GM19324 (cell line): ENCODE measurements at regions not wholly inside any gene's neighbourhood (a gene's known extent, or its start where the extent isn't known, plus 50 kb on each side); places are given as distances from the start of the nearest gene placed in this dataset.

Source experiments
- ATAC-seq: cut with Tn5 transposase; IDR thresholded peaks from one replicate; pipeline ENCODE4 v1.9.1; 2021; ENCODE audit warnings: mild to moderate bottlenecking, moderate library complexity; ENCODE audit not compliant: unreplicated experiment, low FRiP score

DNA sequence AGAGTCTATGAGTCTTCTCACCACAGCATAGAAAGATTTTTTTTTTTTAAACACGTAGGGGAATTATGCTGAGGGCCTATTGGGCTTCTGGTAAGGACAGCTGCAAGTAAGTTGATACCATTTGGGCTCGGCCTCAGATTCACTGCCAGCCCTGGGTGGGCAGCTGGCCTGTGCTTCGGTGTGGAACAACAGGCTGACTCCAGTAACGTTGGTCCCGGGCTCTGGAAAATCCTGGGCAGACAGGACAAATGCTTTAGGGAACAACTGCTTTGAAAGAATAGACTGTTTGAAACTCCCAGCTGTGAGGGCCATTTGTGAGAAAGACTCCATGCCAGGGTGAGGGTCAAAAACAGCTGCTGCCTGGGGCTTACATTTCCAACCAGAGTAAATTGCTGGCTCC, 366.5 kb downstream of the QKI start:
- ATAC-seq = no peak

- no peak for ATAC-seq
These were observed 365.3 kb downstream of the QKI start for GRCh38 chr6:163779727-163780284.

DNA sequence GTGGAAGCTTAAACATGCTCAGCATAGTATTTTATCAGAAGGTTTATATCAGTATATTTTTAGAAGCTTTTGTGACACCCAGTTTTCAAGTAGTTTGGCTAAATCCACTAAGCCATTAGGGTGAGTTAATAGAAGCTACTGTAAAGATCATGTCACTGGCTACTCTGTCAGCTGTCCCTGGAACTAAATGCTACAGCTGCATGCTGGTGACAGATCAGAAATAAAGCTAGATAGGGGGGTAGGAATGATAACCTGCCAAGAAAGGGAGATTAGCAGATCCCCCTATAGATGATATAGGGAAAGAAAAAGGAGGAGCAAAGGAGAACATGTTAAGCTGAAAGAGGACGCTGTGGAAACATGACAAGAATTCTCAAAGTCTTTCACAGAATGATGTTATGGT, 363.2 kb downstream of the QKI start:
- no peak for ATAC-seq

DNA sequence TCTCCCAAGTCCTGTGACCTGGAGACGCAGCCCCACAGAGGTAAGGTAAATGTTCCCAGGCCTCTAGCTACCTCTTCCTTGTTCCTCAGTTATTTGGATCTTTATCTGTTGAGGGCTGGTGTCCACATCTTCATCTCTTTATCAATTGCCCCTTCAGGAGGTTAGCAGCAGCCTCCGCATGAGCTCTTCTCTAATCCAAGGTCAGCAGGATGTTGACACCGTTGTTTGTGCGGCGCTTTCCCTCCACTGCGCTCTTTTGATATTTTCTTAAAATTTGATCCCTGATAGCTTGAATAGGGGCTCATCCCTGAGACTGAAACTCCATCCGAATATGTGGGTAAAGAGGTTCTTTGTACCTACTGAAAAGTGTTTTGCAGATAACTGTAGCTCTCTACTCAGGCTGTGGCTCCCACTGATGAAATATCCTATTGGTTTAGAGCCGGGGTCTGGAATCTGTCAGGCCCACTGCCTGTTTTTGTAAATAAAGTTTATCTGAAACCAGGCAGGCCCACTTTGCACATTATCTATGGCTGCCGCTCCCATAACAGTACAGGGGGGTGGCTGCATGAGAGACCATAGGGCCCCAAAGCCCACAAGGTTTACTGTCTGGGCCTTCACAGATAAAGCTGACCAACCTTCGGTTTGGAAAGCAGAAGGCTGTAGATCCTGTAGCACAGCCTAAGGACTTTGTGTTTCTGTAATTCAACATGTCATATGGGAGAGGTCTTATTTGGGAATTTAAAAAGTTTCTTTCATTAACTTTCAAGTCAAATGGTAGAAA, 362.6 kb downstream of the QKI start:
- no peak for ATAC-seq

DNA sequence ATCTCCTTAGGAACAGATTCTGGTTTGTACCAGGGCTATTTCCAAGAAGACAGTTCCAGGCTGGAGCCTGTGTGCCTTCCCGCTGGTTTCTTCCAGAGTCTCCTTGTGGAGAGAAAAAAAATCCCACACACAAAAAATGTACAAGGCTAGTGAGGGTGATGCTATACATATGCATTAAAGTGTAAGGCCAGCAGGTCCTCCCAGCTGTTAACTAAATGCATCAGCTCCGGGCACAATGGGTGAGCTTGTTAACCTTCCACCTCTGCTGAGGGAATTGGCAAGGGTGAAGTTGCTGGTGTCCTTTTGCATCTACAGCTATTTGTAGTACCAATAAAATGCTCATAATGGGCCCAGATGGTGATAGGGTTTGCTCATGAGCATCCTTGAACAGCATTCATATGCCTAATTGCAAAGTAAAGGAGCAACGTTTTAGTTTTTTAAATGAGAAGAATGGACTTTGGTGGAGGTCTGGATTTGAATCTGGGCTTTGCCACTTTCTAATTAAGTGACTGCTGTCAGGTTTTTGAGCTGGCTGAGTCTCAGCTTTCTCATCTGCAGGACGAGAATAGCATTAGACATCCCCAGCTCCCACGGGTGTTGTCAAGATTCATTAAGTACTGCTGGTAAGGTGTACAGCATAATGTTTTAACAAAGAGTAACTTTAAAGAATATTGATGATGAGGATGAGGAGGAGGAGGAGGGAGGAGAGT, 361.8 kb downstream of the QKI start:
- no peak for ATAC-seq

- no peak for ATAC-seq
These were observed 360.8 kb downstream of the QKI start for GRCh38 chr6:163775313-163775712.

- ATAC-seq = no peak
These were observed 360.0 kb downstream of the QKI start for GRCh38 chr6:163774485-163774884.

DNA sequence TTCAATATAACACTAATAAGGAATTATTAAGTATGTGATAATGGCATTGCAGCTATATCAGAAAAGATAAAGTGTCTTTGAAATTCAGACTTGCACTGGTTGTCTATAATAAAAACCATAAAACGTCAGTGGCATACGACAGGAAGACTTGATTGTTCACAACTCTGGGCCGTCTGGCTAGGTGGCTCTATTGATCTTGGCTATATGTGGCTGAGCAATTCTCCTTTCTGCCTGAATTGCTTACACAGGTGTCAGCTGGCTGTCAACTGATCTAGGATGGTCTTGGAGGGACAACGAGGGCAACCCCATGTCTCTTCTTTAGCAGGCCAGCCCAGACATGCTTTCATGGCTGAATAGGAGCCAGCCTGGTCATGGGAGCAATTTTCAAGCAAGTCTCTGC, 359.1 kb downstream of the QKI start:
- no peak for ATAC-seq

- ATAC-seq = no peak
These were observed 358.2 kb downstream of the QKI start for GRCh38 chr6:163772701-163773100.

- no peak for ATAC-seq
These were observed 356.7 kb downstream of the QKI start for GRCh38 chr6:163771180-163771579.

DNA sequence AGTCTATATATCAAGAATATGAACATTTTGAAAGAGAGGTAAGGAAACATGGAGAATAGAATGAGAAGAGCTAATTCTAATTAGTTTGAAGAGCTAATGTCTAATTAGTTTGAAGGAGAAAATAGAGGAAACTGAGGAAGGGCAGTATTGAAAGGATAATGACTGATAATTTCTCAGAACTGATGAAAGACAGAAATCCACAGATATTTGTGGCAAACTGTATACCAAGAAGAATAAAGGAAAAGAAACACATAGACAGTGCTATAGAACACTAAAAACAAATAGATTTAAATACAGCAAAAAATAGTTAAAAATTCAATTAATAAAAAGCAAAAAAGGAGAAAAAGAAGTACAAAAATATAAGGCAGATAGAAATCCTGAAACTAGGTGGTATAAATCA, 354.4 kb downstream of the QKI start:
- no peak for ATAC-seq

DNA sequence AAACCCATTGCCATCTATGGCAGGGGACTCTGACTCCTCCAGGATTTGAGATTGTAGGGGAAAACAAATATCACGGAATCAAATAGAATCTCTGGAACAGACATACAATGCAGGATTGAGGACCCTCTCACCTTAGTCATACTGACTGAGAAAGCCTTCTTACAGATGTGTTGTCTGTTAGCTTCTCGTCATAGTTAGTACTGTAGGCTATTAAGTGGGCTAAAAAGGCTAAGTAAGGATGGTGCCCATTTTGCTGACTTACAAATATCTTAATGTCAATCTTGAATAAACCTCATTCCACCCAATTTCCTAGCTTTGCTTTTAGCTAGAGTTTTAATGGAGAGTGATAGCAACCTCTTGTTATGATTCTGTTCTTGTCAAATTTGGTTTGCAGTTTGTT, 352.4 kb downstream of the QKI start:
- no peak for ATAC-seq

DNA sequence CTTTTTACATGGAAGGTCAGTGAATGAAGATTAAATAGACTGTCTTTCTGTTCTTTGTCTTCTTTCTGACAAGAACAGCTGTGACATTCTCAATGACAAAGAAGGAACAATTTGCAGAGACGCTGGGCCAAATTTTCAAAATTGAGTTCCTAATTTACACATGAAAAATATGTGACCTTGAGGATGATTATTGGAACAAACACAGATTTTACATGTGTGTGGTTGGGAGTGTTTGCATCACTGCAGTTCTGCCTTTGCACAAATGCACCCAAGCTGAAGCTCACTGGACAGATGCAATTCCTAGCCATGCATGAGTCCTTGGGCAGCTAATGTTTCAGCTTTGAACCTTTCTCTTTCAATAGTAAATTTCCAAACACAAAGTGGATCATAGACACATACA, 350.8 kb downstream of the QKI start:
- no peak for ATAC-seq

- ATAC-seq = no peak
These were observed 350.0 kb downstream of the QKI start for GRCh38 chr6:163764565-163764964.

GRCh38 chr6:163761481-163761880, 347.0 kb downstream of the QKI start:
- no peak for ATAC-seq

- no peak for ATAC-seq
These were observed 346.3 kb downstream of the QKI start for GRCh38 chr6:163760860-163761259.

- ATAC-seq = no peak
These were observed 345.0 kb downstream of the QKI start for GRCh38 chr6:163759542-163759941.

GRCh38 chr6:163757520-163757919, 343.0 kb downstream of the QKI start:
- no peak for ATAC-seq

DNA sequence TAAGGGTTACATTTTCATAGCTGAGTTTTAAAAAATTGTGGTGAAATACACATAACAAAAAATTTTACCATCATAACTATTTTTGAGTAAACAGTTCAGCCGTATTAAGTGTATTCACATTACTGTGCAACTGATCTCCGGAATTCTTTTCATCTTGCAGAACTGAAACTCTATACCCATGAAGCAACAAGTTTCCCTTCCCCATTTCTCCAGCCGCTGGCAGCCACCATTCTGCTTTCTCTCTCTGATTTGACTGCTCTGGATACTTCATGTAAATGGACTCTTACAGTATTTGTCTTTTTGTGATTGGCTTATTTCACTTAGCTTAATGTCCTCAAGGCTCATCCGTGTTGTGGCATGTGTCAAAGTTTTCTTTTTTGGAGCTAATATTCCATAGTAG, 341.6 kb downstream of the QKI start:
- peak; percentile 99 for ATAC-seq

DNA sequence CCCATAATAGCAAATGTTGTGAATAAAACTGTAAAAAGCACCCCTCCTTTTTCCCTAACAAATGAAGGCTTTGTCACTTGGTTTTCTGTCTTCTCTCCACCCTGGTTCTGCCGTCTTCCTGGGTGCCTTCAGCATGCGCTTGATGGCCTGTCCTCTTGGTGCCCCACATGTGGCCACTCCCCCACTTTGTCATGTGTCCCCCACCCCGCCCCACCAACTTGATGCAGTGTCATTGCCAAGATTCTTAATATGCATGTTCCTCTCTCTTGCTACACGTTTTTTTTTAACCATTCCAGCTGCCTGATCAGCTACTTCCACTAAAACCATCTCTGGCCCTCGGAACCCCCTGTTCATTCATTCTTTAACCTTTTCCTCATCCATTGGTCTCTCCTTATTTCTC, 340.3 kb downstream of the QKI start:
- no peak for ATAC-seq

DNA sequence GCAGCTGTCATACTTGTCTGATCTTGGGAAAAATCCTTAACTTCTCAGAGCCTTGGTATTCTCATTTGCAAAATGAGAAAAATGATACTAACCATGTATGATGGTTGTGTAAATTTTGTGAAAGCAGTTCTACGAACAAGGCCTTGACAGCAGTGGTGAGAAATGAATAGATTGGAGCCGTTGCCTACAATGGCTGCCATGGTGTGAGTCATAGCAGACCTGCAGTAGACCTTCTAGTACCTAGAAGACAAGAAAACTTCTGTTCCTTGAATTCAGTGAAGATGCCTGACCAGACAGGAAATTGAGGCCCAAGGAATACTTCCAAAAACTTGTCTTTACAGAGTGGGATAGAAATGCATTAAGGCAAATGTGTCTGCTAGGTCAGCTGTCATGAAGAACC, 338.9 kb downstream of the QKI start:
- ATAC-seq = no peak

DNA sequence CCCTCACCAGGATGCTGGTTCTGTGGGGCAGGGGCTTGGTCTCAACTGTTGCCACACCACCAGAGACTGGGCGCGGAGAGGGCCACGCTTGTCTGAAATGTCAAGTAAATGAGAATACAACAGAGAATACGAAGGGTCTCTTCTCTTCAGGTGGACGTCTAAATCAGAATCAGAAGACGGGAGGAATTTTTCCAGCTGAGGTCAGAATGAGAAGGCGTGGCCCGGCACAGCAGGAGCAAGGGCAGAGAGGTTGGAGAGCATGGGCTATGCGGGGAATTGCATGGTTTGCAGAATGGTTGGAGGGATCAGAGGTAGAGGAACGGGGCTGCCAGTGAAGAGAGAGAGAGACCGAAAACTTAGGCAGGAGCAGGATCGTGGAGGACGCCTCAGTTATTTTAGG, 337.9 kb downstream of the QKI start:
- no peak for ATAC-seq
